ENCODE measurements at regions not wholly inside any gene's neighbourhood (a gene's known extent, or its start where the extent isn't known, plus 50 kb on each side); places are given as distances from the start of the nearest gene placed in this dataset.

DNA sequence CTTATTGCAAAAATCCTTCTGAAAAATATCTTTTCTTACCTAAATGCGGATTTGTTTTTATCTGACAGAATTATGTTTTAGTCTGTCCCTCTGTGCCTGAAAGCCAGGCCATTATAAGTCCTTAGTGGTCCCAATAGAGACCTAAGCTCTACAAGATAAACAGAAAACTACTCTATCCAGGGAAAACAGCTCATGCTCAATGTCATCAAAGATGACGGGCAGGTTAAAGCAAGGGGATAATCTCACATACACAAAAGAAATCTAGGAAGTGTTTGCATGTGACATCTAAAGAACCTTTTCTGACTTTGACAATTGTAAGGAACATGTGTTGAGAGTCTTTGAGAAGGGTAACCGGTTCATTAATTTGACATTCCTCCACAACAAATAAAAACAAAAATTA, 741.1 kb upstream of the ID2 start (continued):
- TF ChIP-seq MBD1 (CRISPR knock-in tag; IDR thresholded peaks at IDR 0.05): no peak
- TF ChIP-seq ERF (CRISPR knock-in tag; IDR thresholded peaks at IDR 0.05): no peak

GRCh38 chr2:7943446-7943845, 738.4 kb upstream of the ID2 start:
- Histone ChIP-seq H3K27ac (ENCODE audit: extremely low read depth, low read depth, low read length) (no peak overlapping the region), H3K4me3 (no peak overlapping the region), H3K27me3 (ENCODE audit: control insufficient read depth in 2 of 2, insufficient read depth in 2 of 2, low read length in 2 of 2) (no peaks in the 10 kb centered on the region), H2AFZ (ENCODE audit: low read depth, low read length) (no peak overlapping the region), H3K79me2 (ENCODE audit: control insufficient read depth, insufficient read depth, low read length) (no peaks in the 10 kb centered on the region), H4K20me1 (replicated peaks; ENCODE audit: control insufficient read depth, insufficient read depth, low read length) (no peaks in the 10 kb centered on the region), H3K9ac (ENCODE audit: insufficient read depth in 1 of 2, low read depth in 2 of 2, low read length in 2 of 2) (no peak overlapping the region), H3K4me2 (ENCODE audit: insufficient read depth, low read length) (no peak overlapping the region), H3K36me3 (ENCODE audit: control insufficient read depth, insufficient read depth, low read length) (no peaks in the 10 kb centered on the region), H3K9me1 (ENCODE audit: control insufficient read depth, insufficient read depth, low read length) (no peaks in the 10 kb centered on the region), H3K4me1 (replicated peaks in 1 of 2; ENCODE audit: control insufficient read depth in 2 of 2, insufficient read depth in 2 of 2, low read length in 2 of 2) (no peaks in the 10 kb centered on the region), H3K9me3 (replicated peaks; ENCODE audit: control insufficient read depth, insufficient read depth, low read depth, low read length) (no peaks in the 10 kb centered on the region)
- intact Hi-C loops (cut with micrococcal nuclease): no loop called here
- 1% methylated on average over 8 of the region's 8 CpGs for WGBS (ENCODE audit: insufficient coverage, low coverage, missing lambda C conversion rate)
- CTCF ChIA-PET (ENCODE audit: low intra/inter-chr PET ratio): no interaction called here
- no TSS peak for BruUV-seq (replicated peaks)
- no peak for DNase-seq (ENCODE audit: extremely low read depth in 1 of 4, low spot score in 3 of 4)
- no peak for FAIRE-seq
- POLR2A ChIA-PET: no interaction called here
- no peak for TF ChIP-seq PHTF2 (CRISPR knock-in tag; IDR thresholded peaks at IDR 0.05)
- no peak for TF ChIP-seq ZNF263 (CRISPR knock-in tag; IDR thresholded peaks at IDR 0.05; ENCODE audit: borderline replicate concordance)
- no peak for TF ChIP-seq ZNF398 (CRISPR knock-in tag; IDR thresholded peaks at IDR 0.05)
- TF ChIP-seq MAZ (CRISPR knock-in tag; conservative IDR thresholded peaks at IDR 0.05 in 1 of 2, IDR thresholded peaks at IDR 0.05 in 1 of 2): no peak
- no peak for TF ChIP-seq EZH2 (IDR thresholded peaks at IDR 0.05; ENCODE audit: borderline replicate concordance, low read depth, low read length)
- no peak for TF ChIP-seq YBX1 (IDR thresholded peaks at IDR 0.05)
- TF ChIP-seq ZNF740 (CRISPR knock-in tag; IDR thresholded peaks at IDR 0.05): no peak
- TF ChIP-seq ZNF740 (tag; IDR thresholded peaks at IDR 0.05): no peak
- in situ Hi-C loops (cut with MboI): no loop called here
- ATAC-seq: peak; percentile 37; the same call in 2 of the 3 replicates

All from K562 (cell line).